ENCODE measurements at regions not wholly inside any gene's neighbourhood (a gene's known extent, or its start where the extent isn't known, plus 50 kb on each side); places are given as distances from the start of the nearest gene placed in this dataset.
"Not testable (repeated sequence)": the region's sequence is repeated elsewhere in the genome, so short reads cannot be mapped to it uniquely, and the experiment has no call there.

GRCh38 chr2:72078773-72079172 is 68.9 kb downstream of the CYP26B1 start:
- DNase-seq (ENCODE audit: low read depth in 2 of 2), result no peak

GRCh38 chr2:72077702-72078169 is 69.9 kb downstream of the CYP26B1 start:
- DNase-seq (ENCODE audit: low read depth in 2 of 2), result no peak

DNA sequence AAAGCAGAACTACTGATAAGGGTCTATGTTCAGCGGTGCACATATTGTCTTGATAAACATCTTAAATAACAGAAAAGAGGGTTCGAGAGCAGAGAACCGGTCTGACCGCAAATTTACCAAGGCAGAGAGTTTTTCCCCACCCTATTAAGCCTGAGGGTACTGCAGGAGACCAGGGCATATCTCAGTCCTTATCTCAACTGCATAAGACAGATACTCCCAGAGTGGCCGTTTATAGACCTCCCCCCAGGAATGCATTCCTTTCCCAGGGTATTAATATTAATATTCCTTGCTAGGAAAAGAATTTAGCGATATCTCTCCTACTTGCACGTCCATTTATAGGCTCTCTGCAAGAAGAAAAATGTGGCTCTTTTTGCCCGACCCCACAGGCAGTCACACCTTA is 74.3 kb downstream of the CYP26B1 start:
- not testable (repeated sequence) for DNase-seq (ENCODE audit: low read depth in 2 of 2)

DNA sequence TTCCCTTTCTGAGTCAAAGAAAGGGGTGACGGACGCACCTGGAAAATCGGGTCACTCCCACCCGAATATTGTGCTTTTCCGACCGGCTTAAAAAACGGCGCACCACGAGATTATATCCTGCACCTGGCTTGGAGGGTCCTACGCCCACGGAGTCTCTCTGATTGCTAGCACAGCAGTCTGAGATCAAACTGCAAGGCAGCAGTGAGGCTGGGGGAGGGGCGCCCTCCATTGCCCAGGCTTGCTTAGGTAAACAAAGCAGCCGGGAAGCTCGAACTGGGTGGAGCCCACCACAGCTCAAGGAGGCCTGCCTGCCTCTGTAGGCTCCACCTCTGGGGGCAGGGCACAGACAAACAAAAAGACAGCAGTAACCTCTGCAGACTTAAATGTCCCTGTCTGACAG is 83.5 kb downstream of the CYP26B1 start:
- DNase-seq (ENCODE audit: low read depth in 2 of 2), result not testable (repeated sequence)

DNA sequence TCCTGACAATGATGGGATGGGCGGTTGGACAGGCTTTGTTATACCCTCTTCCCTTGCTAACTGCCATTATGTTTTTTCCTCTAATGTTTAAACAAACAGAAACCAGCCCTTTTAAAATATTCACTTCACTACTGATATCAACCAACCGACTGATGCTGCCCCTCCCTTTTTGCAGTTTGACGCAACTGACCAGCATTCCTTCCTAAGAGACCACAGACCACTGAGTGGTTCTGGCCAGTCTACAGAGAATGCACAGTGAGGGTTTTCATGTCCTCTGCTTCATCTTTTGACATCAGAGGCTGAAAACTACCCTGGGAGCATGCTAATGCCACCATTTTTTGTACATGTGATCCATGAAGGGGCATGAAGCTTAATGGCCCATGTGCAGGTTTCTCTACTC is 85.3 kb downstream of the CYP26B1 start:
- DNase-seq (ENCODE audit: low read depth in 2 of 2), result no peak

- DNase-seq (ENCODE audit: low read depth in 2 of 2), result no peak
Observed at GRCh38 chr2:72057308-72057707, 90.4 kb downstream of the CYP26B1 start.

- DNase-seq (ENCODE audit: low read depth in 2 of 2), result no peak
Observed at GRCh38 chr2:72051971-72052505, 95.6 kb downstream of the CYP26B1 start.

DNA sequence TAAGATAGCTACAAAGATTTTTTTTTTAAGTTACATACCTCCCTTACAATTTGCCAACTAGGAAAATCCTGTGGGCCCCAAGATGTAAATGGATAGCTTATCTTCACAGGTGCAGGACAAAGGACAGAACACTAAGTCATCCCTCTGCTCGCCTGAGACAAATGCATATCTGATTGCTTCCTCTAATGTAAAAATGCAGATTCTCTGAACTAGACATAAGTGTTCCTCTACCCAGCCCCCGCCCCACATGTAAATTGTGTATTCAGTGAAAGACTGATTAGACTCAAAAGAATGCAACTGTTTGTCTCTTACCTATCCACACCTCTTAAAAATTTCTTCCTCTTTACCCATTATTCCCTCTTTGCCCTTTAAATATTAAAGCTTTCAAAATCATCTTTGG is 96.5 kb downstream of the CYP26B1 start:
- no peak for DNase-seq (ENCODE audit: low read depth in 2 of 2)

DNA sequence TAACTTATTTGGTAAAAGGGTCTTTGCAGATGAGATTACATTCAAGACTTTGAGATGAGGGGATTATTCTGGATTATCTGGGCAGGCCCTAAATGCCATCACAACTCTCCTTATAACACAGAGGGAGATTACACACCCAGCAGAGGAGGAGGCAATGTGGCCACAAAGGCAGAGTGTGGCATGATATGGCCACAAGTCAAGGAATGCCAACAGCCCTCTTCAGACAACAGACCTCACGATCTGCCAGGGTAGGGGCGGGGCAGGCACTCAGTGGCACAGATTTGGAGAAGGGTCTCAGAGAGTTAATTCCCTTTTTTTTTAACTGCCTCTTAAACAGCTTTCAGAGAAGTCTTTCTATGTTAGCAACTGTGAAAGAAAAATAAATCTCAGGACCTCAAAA is 96.9 kb downstream of the CYP26B1 start:
- DNase-seq (ENCODE audit: low read depth in 2 of 2), result no peak

GRCh38 chr2:72048881-72049477 is 98.7 kb downstream of the CYP26B1 start:
- no peak for DNase-seq (ENCODE audit: low read depth in 2 of 2)

DNA sequence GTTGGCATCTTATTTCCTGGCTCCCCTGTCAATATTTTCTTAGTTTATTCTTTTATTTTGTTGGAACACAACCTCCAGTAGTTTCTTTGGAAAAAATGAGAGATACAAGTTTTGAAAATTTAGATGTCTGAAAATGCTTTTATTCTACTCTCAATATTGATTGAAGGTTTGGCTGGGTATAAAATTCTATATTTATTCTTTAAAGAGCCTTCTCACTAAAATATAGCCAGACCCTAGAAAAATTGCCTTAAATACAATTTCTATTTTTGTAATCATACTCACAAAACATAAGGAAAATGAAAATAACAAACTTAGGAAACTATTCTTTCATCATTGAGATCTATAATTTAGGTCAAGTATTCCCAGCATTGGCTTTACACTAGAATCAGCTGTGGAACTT is 103.7 kb downstream of the CYP26B1 start:
- DNase-seq (ENCODE audit: low read depth in 2 of 2), result no peak

GRCh38 chr2:72041638-72042111 is 106.0 kb downstream of the CYP26B1 start:
- DNase-seq (ENCODE audit: low read depth in 2 of 2), result no peak

- no peak for DNase-seq (ENCODE audit: low read depth in 2 of 2)
Observed at GRCh38 chr2:72040629-72041571, 106.8 kb downstream of the CYP26B1 start.

DNA sequence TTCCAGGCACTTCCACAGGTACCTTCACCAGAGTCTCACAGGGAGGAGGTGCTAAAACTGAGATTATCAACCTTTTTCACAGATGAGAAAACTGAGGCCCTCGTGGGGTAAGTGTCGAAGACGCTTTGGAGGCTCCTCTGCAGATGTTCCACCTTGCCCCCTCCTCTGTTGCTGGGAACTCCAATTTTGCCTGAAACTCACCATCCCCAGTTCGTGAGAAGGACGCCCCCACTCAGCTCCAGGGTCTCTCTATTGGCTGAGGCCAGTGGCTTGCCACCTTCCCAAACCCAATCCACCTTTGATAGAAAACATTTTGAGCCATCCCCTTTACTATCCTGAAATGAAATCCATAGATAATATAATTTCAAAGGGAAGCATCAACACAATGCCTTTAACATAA is 109.1 kb downstream of the CYP26B1 start:
- DNase-seq (ENCODE audit: low read depth in 2 of 2), result no peak

GRCh38 chr2:72037261-72037666 is 110.4 kb downstream of the CYP26B1 start:
- DNase-seq (ENCODE audit: low read depth in 2 of 2), result no peak

- DNase-seq (ENCODE audit: low read depth in 2 of 2), result no peak
Observed at GRCh38 chr2:72036595-72036994, 111.1 kb downstream of the CYP26B1 start.

DNA sequence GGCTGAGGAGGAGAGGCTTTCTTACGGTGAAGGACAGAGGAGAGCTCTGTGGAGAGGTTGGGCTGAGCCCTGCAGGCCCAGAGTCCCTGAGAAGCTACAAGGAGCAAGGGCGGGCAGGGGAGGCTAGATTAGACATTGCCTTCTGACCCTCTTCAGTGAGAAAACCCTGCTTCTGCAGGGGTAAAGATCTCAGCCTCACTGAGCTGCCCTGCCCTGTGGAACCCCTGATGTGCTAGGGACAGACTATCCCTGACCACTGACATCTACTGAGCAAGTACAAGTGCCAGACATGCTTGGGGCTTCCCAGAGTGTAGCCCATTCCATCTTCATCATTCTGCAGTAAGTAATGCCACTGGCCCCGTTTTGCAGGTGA is 111.5 kb downstream of the CYP26B1 start:
- no peak for DNase-seq (ENCODE audit: low read depth in 2 of 2)

DNA sequence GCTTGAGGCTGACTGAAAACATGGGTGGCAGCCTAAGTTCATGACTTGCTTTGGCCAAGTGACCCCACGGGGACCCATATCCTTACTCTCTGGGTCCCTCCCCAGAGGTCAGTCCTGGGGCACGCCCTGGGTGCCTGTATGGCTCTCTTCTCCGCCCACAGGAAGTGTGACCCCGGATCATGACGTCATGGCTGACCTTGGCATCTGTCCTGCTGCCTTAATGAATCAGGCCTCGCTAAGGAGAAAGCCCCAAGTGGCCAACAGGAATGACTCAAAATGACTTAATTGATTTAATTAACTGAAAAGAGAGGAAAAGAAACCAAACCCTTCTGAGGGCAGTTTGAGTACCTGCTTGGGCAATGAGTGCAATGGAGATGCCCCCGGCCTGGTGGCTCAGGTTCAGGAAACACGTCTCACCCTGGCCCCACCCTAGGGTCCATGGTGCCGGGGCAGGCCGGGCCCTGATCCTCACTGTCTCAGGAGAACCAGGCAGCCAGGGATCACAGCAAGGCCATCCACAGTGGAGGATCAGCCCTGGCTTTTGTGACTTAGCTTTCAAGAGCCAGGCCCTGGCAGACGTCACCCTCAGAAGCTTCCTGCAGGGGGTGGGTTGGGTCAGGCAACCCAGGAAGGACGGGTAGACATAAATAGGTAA is 112.0 kb downstream of the CYP26B1 start:
- DNase-seq (ENCODE audit: low read depth in 2 of 2), result no peak

- no peak for DNase-seq (ENCODE audit: low read depth in 2 of 2)
Observed at GRCh38 chr2:72034353-72035095, 113.1 kb downstream of the CYP26B1 start.

- DNase-seq (ENCODE audit: low read depth in 2 of 2), result no peak
Observed at GRCh38 chr2:72033636-72034035, 114.0 kb downstream of the CYP26B1 start.

DNA sequence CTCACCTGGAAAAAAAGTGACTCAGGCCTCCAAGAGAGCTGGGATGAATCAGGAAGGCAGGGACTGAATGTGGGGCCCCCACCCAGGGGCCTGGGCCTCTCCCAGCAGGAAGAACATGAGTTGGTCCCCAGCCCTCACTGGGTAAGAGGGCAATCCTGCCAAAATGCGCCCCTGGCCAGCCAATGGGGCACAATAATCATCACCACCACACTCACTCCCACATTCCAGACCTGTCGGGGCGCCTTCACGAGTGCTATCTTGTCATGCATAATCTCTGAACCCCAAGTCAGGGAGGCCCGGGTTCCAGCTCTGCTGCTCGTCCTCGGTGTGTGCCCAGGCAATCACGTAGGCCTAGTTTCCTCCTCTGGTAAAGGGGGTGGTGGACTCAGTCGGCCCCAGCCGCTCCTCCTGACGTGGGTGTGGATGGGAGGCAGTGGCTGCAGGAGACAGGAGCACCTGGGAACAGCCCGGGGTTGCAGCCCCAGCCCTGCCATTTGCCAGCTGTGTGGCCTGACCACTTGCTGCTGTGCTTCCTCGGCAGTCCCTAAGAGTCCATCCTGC is 115.1 kb downstream of the CYP26B1 start:
- DNase-seq (ENCODE audit: low read depth in 2 of 2), result no peak
